OCI-LY3 (cell line): ENCODE measurements at regions not wholly inside any gene's neighbourhood (a gene's known extent, or its start where the extent isn't known, plus 50 kb on each side); places are given as distances from the start of the nearest gene placed in this dataset.

Experiments
- H2AFZ ChIP-seq: fragments of 200-600, 300-600 bp; shearing (Covaris generic); 2 replicates; pipeline ENCODE4 v1.6.0; 2014; ENCODE audit warnings: antibody characterized with exemption, low read depth, low read length
- H3K27ac ChIP-seq: fragments of 200-600, 300-600 bp; sonication (generic); 2 replicates; pipeline ENCODE4 v1.5.1; 2014; ENCODE audit warnings: mild to moderate bottlenecking, low read length, moderate library complexity, mixed read lengths
- H3K27me3 ChIP-seq: fragments of 200-600, 300-600 bp; sonication (generic); 2 replicates; pipeline ENCODE4 v1.6.1; 2014; ENCODE audit warnings: low read depth, low read length, mixed read lengths
- H3K36me3 ChIP-seq: fragments of 200-600, 300-600 bp; sonication (generic); replicated peaks from 2 replicates; pipeline ENCODE3; 2014; ENCODE audit warnings: low read depth, low read length, mixed read lengths
- H3K4me1 ChIP-seq: fragments of 300-600, 200-600 bp; sonication (generic); 2 replicates; pipeline ENCODE4 v1.6.1; 2014; ENCODE audit warnings: low read length, mixed read lengths
- H3K4me2 ChIP-seq: fragments of 200-600, 300-600 bp; sonication (generic); 2 replicates; pipeline ENCODE4 v1.6.1; 2014; ENCODE audit warnings: low read length, mixed read lengths
- H3K4me3 ChIP-seq: fragments of 300-600, 200-600 bp; sonication (generic); 2 replicates; pipeline ENCODE4 v1.5.1; 2014; ENCODE audit warnings: antibody characterized with exemption, mild to moderate bottlenecking, low read length, moderate library complexity
- H3K79me2 ChIP-seq: fragments of 300-600, 200-600 bp; shearing (Covaris generic); 2 replicates; pipeline ENCODE4 v1.6.1; 2014; ENCODE audit warnings: mild to moderate bottlenecking, low read length, mixed read lengths
- H3K9ac ChIP-seq: fragments of 300-600, 200-600 bp; shearing (Covaris generic); 2 replicates; pipeline ENCODE4 v1.6.0; 2014; ENCODE audit warnings: mild to moderate bottlenecking, low read length, moderate library complexity
- H3K9me3 ChIP-seq: fragments of 200-600, 300-600 bp; shearing (Covaris generic); 2 replicates; pipeline ENCODE4 v1.6.1; 2014; ENCODE audit warnings: low read length, mixed read lengths; ENCODE audit not compliant: insufficient read depth
- H4K20me1 ChIP-seq: fragments of 200-600, 300-600 bp; sonication (generic); 2 replicates; pipeline ENCODE4 v1.6.1; 2016; ENCODE audit warnings: low read length, mixed read lengths; ENCODE audit not compliant: insufficient read depth
- CTCF ChIP-seq: fragments of 200-600, 300-600 bp; sonication (generic); IDR thresholded peaks from 2 replicates; pipeline ENCODE4 v1.5.1; 2014; ENCODE audit warnings: antibody characterized with exemption, low read length, low read depth
- EZH2phosphoT487 ChIP-seq: fragments of 200-600 bp; shearing (Covaris generic); IDR thresholded peaks from 2 replicates; pipeline ENCODE4 v1.6.1; 2018; ENCODE audit warnings: antibody characterized with exemption, mixed run types, low read depth

- Histone ChIP-seq H2AFZ (no peak overlapping the region), H3K79me2 (no peaks in the 10 kb centered on the region), H3K4me1 (no peaks in the 10 kb centered on the region), H3K27ac (no peak overlapping the region), H3K9ac (no peak overlapping the region), H3K4me3 (no peak overlapping the region), H3K36me3 (no peaks in the 10 kb centered on the region), H3K27me3 (no peaks in the 10 kb centered on the region), H3K4me2 (no peak overlapping the region), H3K9me3 (no peaks in the 10 kb centered on the region), H4K20me1 (no peaks in the 10 kb centered on the region)
- no peak for TF ChIP-seq EZH2phosphoT487
- no peak for TF ChIP-seq CTCF
Observed at GRCh38 chr2:147548451-147548850, 296.4 kb upstream of the ACVR2A start.

- Histone ChIP-seq H3K27me3 (no peaks in the 10 kb centered on the region), H3K9ac (no peak overlapping the region), H3K79me2 (no peaks in the 10 kb centered on the region), H4K20me1 (no peaks in the 10 kb centered on the region), H2AFZ (no peak overlapping the region), H3K9me3 (no peaks in the 10 kb centered on the region), H3K4me3 (no peak overlapping the region), H3K4me1 (no peaks in the 10 kb centered on the region), H3K27ac (no peak overlapping the region), H3K36me3 (no peaks in the 10 kb centered on the region), H3K4me2 (no peak overlapping the region)
- TF ChIP-seq CTCF, result no peak
- TF ChIP-seq EZH2phosphoT487, result no peak
Observed at GRCh38 chr2:147547440-147547839, 297.4 kb upstream of the ACVR2A start.

- Histone ChIP-seq H3K27me3 (no peaks in the 10 kb centered on the region), H3K4me1 (peaks cover 6% of the 10 kb centered on the region; the same call in 1 of the 2 replicates), H2AFZ (no peak overlapping the region), H3K4me2 (no peak overlapping the region), H3K36me3 (no peaks in the 10 kb centered on the region), H3K27ac (no peak overlapping the region), H3K79me2 (no peaks in the 10 kb centered on the region), H3K9ac (no peak overlapping the region), H3K9me3 (no peaks in the 10 kb centered on the region), H4K20me1 (no peaks in the 10 kb centered on the region), H3K4me3 (no peak overlapping the region)
- TF ChIP-seq EZH2phosphoT487 (no peak), CTCF (no peak)
Observed at GRCh38 chr2:147546109-147546508, 298.7 kb upstream of the ACVR2A start.

GRCh38 chr2:147543056-147543455 is 301.8 kb upstream of the ACVR2A start:
- TF ChIP-seq CTCF (no peak), EZH2phosphoT487 (no peak)
- H3K4me3 ChIP-seq, result no peak overlapping the region
- no peaks in the 10 kb centered on the region for H3K27me3 ChIP-seq
- H3K9me3 ChIP-seq, result no peaks in the 10 kb centered on the region
- H3K36me3 ChIP-seq, result no peaks in the 10 kb centered on the region
- no peak overlapping the region for H3K4me2 ChIP-seq
- no peak overlapping the region for H2AFZ ChIP-seq
- no peak overlapping the region for H3K27ac ChIP-seq
- peaks cover 9% of the 10 kb centered on the region; the same call in 1 of the 2 replicates for H3K4me1 ChIP-seq
- H4K20me1 ChIP-seq, result no peaks in the 10 kb centered on the region
- no peak overlapping the region for H3K9ac ChIP-seq
- no peaks in the 10 kb centered on the region for H3K79me2 ChIP-seq
